Hepatocyte (in vitro differentiated cells): ENCODE measurements at regions not wholly inside any gene's neighbourhood (a gene's known extent, or its start where the extent isn't known, plus 50 kb on each side); places are given as distances from the start of the nearest gene placed in this dataset.
"Not testable (repeated sequence)": the region's sequence is repeated elsewhere in the genome, so short reads cannot be mapped to it uniquely, and the experiment has no call there.

ENCODE experiments used
- EZH2 ChIP-seq: fragments of 200-600 bp; sonication (generic); IDR thresholded peaks from 2 replicates; pipeline ENCODE4 v1.6.1; 2016; ENCODE audit warnings: antibody characterized with exemption, mild to moderate bottlenecking, borderline replicate concordance
- EZH2phosphoT487 ChIP-seq: fragments of 200-600 bp; sonication (generic); IDR thresholded peaks from one replicate; pipeline ENCODE4 v1.6.1; 2018; ENCODE audit warnings: antibody characterized with exemption, mild to moderate bottlenecking, low read depth, moderate library complexity; ENCODE audit not compliant: unreplicated experiment, severe bottlenecking
- TF ChIP-seq, protein P1 (sequence below): fragments of 200-600 bp; sonication (generic); IDR thresholded peaks from 2 replicates; pipeline ENCODE4 v1.5.1; 2016; ENCODE audit warnings: antibody characterized with exemption, mild to moderate bottlenecking; ENCODE audit not compliant: poor library complexity

DNA sequence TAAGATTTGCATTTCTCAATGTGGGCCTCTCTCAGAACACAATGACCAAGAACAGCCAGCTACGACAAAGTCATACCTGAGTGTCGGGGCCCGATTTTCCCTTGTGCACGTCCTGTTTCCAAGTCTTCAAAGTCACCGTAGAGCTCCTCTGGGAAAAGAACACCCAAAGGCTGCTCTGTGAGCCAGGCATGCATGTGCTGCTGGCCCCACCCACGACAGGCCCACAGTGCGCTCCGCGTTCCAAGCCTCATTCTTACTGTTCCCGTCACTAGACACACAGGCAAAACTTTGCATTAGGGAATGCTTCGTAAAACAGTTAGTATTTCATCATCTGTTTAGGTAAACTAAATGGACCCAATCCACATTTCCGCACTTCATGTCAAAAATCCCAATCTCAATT lies 1905.1 kb downstream of the FOXD4L5 start:
- not testable (repeated sequence) for TF ChIP-seq EZH2phosphoT487, EZH2
- TF ChIP-seq, protein P1, sequence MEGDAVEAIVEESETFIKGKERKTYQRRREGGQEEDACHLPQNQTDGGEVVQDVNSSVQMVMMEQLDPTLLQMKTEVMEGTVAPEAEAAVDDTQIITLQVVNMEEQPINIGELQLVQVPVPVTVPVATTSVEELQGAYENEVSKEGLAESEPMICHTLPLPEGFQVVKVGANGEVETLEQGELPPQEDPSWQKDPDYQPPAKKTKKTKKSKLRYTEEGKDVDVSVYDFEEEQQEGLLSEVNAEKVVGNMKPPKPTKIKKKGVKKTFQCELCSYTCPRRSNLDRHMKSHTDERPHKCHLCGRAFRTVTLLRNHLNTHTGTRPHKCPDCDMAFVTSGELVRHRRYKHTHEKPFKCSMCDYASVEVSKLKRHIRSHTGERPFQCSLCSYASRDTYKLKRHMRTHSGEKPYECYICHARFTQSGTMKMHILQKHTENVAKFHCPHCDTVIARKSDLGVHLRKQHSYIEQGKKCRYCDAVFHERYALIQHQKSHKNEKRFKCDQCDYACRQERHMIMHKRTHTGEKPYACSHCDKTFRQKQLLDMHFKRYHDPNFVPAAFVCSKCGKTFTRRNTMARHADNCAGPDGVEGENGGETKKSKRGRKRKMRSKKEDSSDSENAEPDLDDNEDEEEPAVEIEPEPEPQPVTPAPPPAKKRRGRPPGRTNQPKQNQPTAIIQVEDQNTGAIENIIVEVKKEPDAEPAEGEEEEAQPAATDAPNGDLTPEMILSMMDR = not testable (repeated sequence)
